ENCODE measurements at regions not wholly inside any gene's neighbourhood (a gene's known extent, or its start where the extent isn't known, plus 50 kb on each side); places are given as distances from the start of the nearest gene placed in this dataset.

DNA sequence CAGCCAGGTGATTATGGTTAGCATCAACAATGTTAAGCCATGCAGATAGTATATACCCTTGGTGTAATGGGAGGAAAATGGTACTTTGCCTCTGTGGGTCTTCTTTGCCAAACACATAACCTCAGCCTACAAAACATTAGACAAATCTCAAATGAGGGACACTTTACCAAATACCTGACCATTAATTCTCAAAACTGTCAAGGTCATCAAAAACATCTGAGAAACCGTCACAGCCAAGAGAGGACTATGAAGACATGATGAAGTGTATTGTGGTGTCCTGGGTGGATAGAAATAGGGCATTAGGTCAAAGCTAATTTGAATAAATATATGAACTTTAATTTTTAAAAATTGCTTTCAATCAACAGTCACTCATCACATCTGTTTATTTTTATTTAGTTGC is 1036.1 kb downstream of the AGBL1 start (continued):
- TF ChIP-seq, protein P1, sequence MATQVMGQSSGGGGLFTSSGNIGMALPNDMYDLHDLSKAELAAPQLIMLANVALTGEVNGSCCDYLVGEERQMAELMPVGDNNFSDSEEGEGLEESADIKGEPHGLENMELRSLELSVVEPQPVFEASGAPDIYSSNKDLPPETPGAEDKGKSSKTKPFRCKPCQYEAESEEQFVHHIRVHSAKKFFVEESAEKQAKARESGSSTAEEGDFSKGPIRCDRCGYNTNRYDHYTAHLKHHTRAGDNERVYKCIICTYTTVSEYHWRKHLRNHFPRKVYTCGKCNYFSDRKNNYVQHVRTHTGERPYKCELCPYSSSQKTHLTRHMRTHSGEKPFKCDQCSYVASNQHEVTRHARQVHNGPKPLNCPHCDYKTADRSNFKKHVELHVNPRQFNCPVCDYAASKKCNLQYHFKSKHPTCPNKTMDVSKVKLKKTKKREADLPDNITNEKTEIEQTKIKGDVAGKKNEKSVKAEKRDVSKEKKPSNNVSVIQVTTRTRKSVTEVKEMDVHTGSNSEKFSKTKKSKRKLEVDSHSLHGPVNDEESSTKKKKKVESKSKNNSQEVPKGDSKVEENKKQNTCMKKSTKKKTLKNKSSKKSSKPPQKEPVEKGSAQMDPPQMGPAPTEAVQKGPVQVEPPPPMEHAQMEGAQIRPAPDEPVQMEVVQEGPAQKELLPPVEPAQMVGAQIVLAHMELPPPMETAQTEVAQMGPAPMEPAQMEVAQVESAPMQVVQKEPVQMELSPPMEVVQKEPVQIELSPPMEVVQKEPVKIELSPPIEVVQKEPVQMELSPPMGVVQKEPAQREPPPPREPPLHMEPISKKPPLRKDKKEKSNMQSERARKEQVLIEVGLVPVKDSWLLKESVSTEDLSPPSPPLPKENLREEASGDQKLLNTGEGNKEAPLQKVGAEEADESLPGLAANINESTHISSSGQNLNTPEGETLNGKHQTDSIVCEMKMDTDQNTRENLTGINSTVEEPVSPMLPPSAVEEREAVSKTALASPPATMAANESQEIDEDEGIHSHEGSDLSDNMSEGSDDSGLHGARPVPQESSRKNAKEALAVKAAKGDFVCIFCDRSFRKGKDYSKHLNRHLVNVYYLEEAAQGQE (IDR thresholded peaks at IDR 0.05; ENCODE audit: borderline replicate concordance): no peak

- Histone ChIP-seq H2AFZ (ENCODE audit: low read depth, low read length) (no peak overlapping the region), H3K36me3 (ENCODE audit: insufficient read depth, low read length) (no peaks in the 10 kb centered on the region), H3K27ac (ENCODE audit: low read length) (no peak overlapping the region), H3K4me3 (ENCODE audit: low read length) (no peak overlapping the region), H3K9me3 (ENCODE audit: low read length) (peaks cover 6% of the 10 kb centered on the region), H3K9ac (ENCODE audit: low read length) (no peak overlapping the region), H4K20me1 (ENCODE audit: insufficient read depth) (no peaks in the 10 kb centered on the region), H3K79me2 (replicated peaks; ENCODE audit: insufficient read depth, low read length) (no peaks in the 10 kb centered on the region), H3K9me2 (ENCODE audit: insufficient read depth, low read length) (no peaks in the 10 kb centered on the region), H3K4me2 (ENCODE audit: low read length) (no peak overlapping the region), H3K27me3 (ENCODE audit: insufficient read depth, low read depth, low read length) (no peaks in the 10 kb centered on the region), H3F3A (ENCODE audit: insufficient read depth, low read length, poor library complexity, severe bottlenecking) (no peaks in the 10 kb centered on the region)
- TF ChIP-seq POLR2AphosphoS5 (IDR thresholded peaks at IDR 0.05) (no peak), SMC3 (conservative IDR thresholded peaks at IDR 0.05; ENCODE audit: poor library complexity) (no peak)
- TF ChIP-seq, protein P1 (IDR thresholded peaks at IDR 0.05; ENCODE audit: borderline replicate concordance): no peak
Observed at GRCh38 chr15:87099916-87100315, 1020.2 kb downstream of the AGBL1 start.

- Histone ChIP-seq H3K4me3 (ENCODE audit: low read length) (no peak overlapping the region), H3K9ac (ENCODE audit: low read length) (no peak overlapping the region), H3K4me2 (ENCODE audit: low read length) (no peak overlapping the region), H3F3A (ENCODE audit: insufficient read depth, low read length, poor library complexity, severe bottlenecking) (no peaks in the 10 kb centered on the region), H4K20me1 (ENCODE audit: insufficient read depth) (no peaks in the 10 kb centered on the region), H2AFZ (ENCODE audit: low read depth, low read length) (no peak overlapping the region), H3K36me3 (ENCODE audit: insufficient read depth, low read length) (no peaks in the 10 kb centered on the region), H3K27ac (ENCODE audit: low read length) (no peak overlapping the region), H3K79me2 (replicated peaks; ENCODE audit: insufficient read depth, low read length) (no peaks in the 10 kb centered on the region), H3K27me3 (ENCODE audit: insufficient read depth, low read depth, low read length) (no peaks in the 10 kb centered on the region), H3K9me2 (ENCODE audit: insufficient read depth, low read length) (no peaks in the 10 kb centered on the region), H3K9me3 (ENCODE audit: low read length) (no peaks in the 10 kb centered on the region)
- TF ChIP-seq, protein P1 (IDR thresholded peaks at IDR 0.05; ENCODE audit: borderline replicate concordance): no peak
- TF ChIP-seq POLR2AphosphoS5 (IDR thresholded peaks at IDR 0.05): no peak
- no peak for TF ChIP-seq EP300 (conservative IDR thresholded peaks at IDR 0.05; ENCODE audit: poor library complexity, severe bottlenecking)
- no peak for TF ChIP-seq MXI1 (conservative IDR thresholded peaks at IDR 0.05; ENCODE audit: poor library complexity, severe bottlenecking)
- no peak for TF ChIP-seq TAF1 (IDR thresholded peaks at IDR 0.05; ENCODE audit: low read depth)
- no peak for TF ChIP-seq RAD21 (conservative IDR thresholded peaks at IDR 0.05)
- TF ChIP-seq CTCF (IDR thresholded peaks at IDR 0.05; ENCODE audit: poor library complexity, severe bottlenecking): no peak
- no peak for TF ChIP-seq SMC3 (conservative IDR thresholded peaks at IDR 0.05; ENCODE audit: poor library complexity)
- TF ChIP-seq EZH2 (IDR thresholded peaks at IDR 0.05; ENCODE audit: borderline replicate concordance, insufficient read depth, low read length, poor library complexity, severe bottlenecking): no peak
Observed at GRCh38 chr15:87089551-87089950, 1009.9 kb downstream of the AGBL1 start.

All from neural cell (in vitro differentiated cells).